ENCODE measurements at regions not wholly inside any gene's neighbourhood (a gene's known extent, or its start where the extent isn't known, plus 50 kb on each side); places are given as distances from the start of the nearest gene placed in this dataset.
"Not testable (repeated sequence)": the region's sequence is repeated elsewhere in the genome, so short reads cannot be mapped to it uniquely, and the experiment has no call there.

- no peak for DNase-seq (ENCODE audit: low spot score)
These were observed 600.9 kb downstream of the MID1IP1 start for GRCh38 chrX:39402158-39402557.

- DNase-seq (ENCODE audit: low spot score), result no peak
These were observed 605.5 kb downstream of the MID1IP1 start for GRCh38 chrX:39406799-39407198.

- no peak for DNase-seq (ENCODE audit: low spot score)
These were observed 608.1 kb downstream of the MID1IP1 start for GRCh38 chrX:39409246-39409917.

- no peak for DNase-seq (ENCODE audit: low spot score)
These were observed 613.1 kb downstream of the MID1IP1 start for GRCh38 chrX:39414290-39414854.

GRCh38 chrX:39416547-39417260 is 615.4 kb downstream of the MID1IP1 start:
- DNase-seq (ENCODE audit: low spot score), result peak; percentile 2

- no peak for DNase-seq (ENCODE audit: low spot score)
These were observed 617.0 kb downstream of the MID1IP1 start for GRCh38 chrX:39418254-39418704.

- DNase-seq (ENCODE audit: low spot score), result no peak
These were observed 617.7 kb downstream of the MID1IP1 start for GRCh38 chrX:39418731-39419638.

GRCh38 chrX:39421006-39421405 is 619.7 kb downstream of the MID1IP1 start:
- no peak for DNase-seq (ENCODE audit: low spot score)

GRCh38 chrX:39425124-39425806 is 624.0 kb downstream of the MID1IP1 start:
- no peak for DNase-seq (ENCODE audit: low spot score)

- no peak for DNase-seq (ENCODE audit: low spot score)
These were observed 624.8 kb downstream of the MID1IP1 start for GRCh38 chrX:39426101-39426500.

- DNase-seq (ENCODE audit: low spot score), result no peak
These were observed 626.2 kb downstream of the MID1IP1 start for GRCh38 chrX:39427492-39427891.

GRCh38 chrX:39427906-39428305 is 626.6 kb downstream of the MID1IP1 start:
- DNase-seq (ENCODE audit: low spot score), result no peak

- DNase-seq (ENCODE audit: low spot score), result no peak
These were observed 629.3 kb downstream of the MID1IP1 start for GRCh38 chrX:39430551-39430950.

GRCh38 chrX:39431893-39432292 is 630.6 kb downstream of the MID1IP1 start:
- DNase-seq (ENCODE audit: low spot score), result no peak

GRCh38 chrX:39434671-39435070 is 633.4 kb downstream of the MID1IP1 start:
- DNase-seq (ENCODE audit: low spot score), result not testable (repeated sequence)

- not testable (repeated sequence) for DNase-seq (ENCODE audit: low spot score)
These were observed 635.3 kb downstream of the MID1IP1 start for GRCh38 chrX:39436538-39436937.

GRCh38 chrX:39437670-39438441 is 636.6 kb downstream of the MID1IP1 start:
- DNase-seq (ENCODE audit: low spot score), result no peak

GRCh38 chrX:39438603-39439602 is 637.6 kb downstream of the MID1IP1 start:
- DNase-seq (ENCODE audit: low spot score), result no peak
